ENCODE measurements at regions not wholly inside any gene's neighbourhood (a gene's known extent, or its start where the extent isn't known, plus 50 kb on each side); places are given as distances from the start of the nearest gene placed in this dataset.

GRCh38 chr17:14959106-14959648 lies 305.9 kb downstream of the PMP22 start:
- POLR2A ChIA-PET, result no interaction called here

GRCh38 chr17:14953405-14953804 lies 311.7 kb downstream of the PMP22 start:
- ChIA-PET POLR2A (no interaction called here), CTCF (no interaction called here)

More at GRCh38 chr17:14959106-14959648, 305.9 kb downstream of the PMP22 start:
- CTCF ChIA-PET, result interaction anchor here (1.2 kb wide), 1 partner anchor 32 kb away, joined by 3 read pairs; no protein-coding TSS in a partner anchor

GRCh38 chr17:14950686-14951085 lies 314.4 kb downstream of the PMP22 start:
- POLR2A ChIA-PET, result no interaction called here
- CTCF ChIA-PET, result no interaction called here

GRCh38 chr17:14950216-14950615 lies 314.9 kb downstream of the PMP22 start:
- ChIA-PET POLR2A (no interaction called here), CTCF (interaction anchor here (0.6 kb wide), 1 partner anchor 1357 kb away, joined by 3 read pairs; no protein-coding TSS in a partner anchor)

- POLR2A ChIA-PET, result no interaction called here
- CTCF ChIA-PET, result no interaction called here
These were observed 317.5 kb downstream of the PMP22 start for GRCh38 chr17:14947671-14948070.

- ChIA-PET CTCF (no interaction called here), POLR2A (no interaction called here)
These were observed 318.6 kb downstream of the PMP22 start for GRCh38 chr17:14946481-14946880.

- ChIA-PET POLR2A (no interaction called here), CTCF (no interaction called here)
These were observed 322.5 kb downstream of the PMP22 start for GRCh38 chr17:14942526-14943190.

- ChIA-PET POLR2A (no interaction called here), CTCF (no interaction called here)
These were observed 324.2 kb downstream of the PMP22 start for GRCh38 chr17:14940938-14941265.

- ChIA-PET POLR2A (no interaction called here), CTCF (no interaction called here)
These were observed 324.8 kb downstream of the PMP22 start for GRCh38 chr17:14940108-14940937.

GRCh38 chr17:14935845-14936485 lies 329.2 kb downstream of the PMP22 start:
- POLR2A ChIA-PET, result no interaction called here
- CTCF ChIA-PET, result no interaction called here

GRCh38 chr17:14935139-14935841 lies 329.8 kb downstream of the PMP22 start:
- ChIA-PET CTCF (no interaction called here), POLR2A (no interaction called here)

- POLR2A ChIA-PET, result no interaction called here
- CTCF ChIA-PET, result no interaction called here
These were observed 331.4 kb downstream of the PMP22 start for GRCh38 chr17:14933676-14934075.

GRCh38 chr17:14926526-14927122 lies 338.5 kb downstream of the PMP22 start:
- CTCF ChIA-PET, result interaction anchor here (0.9 to 1.5 kb wide), 6 partner anchors 11 to 1332 kb away, joined by 3 to 4 read pairs (median 3); no protein-coding TSS in a partner anchor

GRCh38 chr17:14926073-14926472 lies 339.1 kb downstream of the PMP22 start:
- ChIA-PET CTCF (interaction anchor here (0.9 to 1.5 kb wide), 5 partner anchors 11 to 40 kb away, joined by 3 to 4 read pairs (median 3); no protein-coding TSS in a partner anchor), POLR2A (no interaction called here)

More at GRCh38 chr17:14926526-14927122, 338.5 kb downstream of the PMP22 start:
- POLR2A ChIA-PET, result no interaction called here

GRCh38 chr17:14925498-14925897 lies 339.6 kb downstream of the PMP22 start:
- ChIA-PET CTCF (no interaction called here), POLR2A (no interaction called here)

GRCh38 chr17:14923981-14924380 lies 341.1 kb downstream of the PMP22 start:
- CTCF ChIA-PET, result no interaction called here
- POLR2A ChIA-PET, result no interaction called here

- CTCF ChIA-PET, result no interaction called here
- POLR2A ChIA-PET, result no interaction called here
These were observed 342.7 kb downstream of the PMP22 start for GRCh38 chr17:14922411-14922810.

GRCh38 chr17:14921936-14922335 lies 343.2 kb downstream of the PMP22 start:
- CTCF ChIA-PET, result no interaction called here
- POLR2A ChIA-PET, result no interaction called here

GRCh38 chr17:14919631-14920213 lies 345.4 kb downstream of the PMP22 start:
- ChIA-PET CTCF (no interaction called here), POLR2A (no interaction called here)

Measured in activated CD8-positive, alpha-beta memory T cell treated with anti-CD3 and anti-CD28 coated beads for 36 hours (primary cell).